Neural progenitor cell (in vitro differentiated cells): ENCODE measurements at regions not wholly inside any gene's neighbourhood (a gene's known extent, or its start where the extent isn't known, plus 50 kb on each side); places are given as distances from the start of the nearest gene placed in this dataset.

Experiments used
- EZH2 ChIP-seq: fragments of 200-600 bp; sonication (generic); IDR thresholded peaks from 2 replicates; pipeline ENCODE4 v1.6.1; 2017; ENCODE audit warnings: antibody characterized with exemption, mild to moderate bottlenecking, moderate library complexity
- EZH2phosphoT487 ChIP-seq: fragments of 200-600 bp; sonication (generic); IDR thresholded peaks from 2 replicates; pipeline ENCODE4 v1.6.1; 2017; ENCODE audit warnings: antibody characterized with exemption
- TF ChIP-seq, protein P1 (sequence below): fragments of 200-600 bp; sonication (generic); IDR thresholded peaks from 2 replicates; pipeline ENCODE4 v1.5.1; 2017; ENCODE audit warnings: antibody characterized with exemption, mild to moderate bottlenecking

DNA sequence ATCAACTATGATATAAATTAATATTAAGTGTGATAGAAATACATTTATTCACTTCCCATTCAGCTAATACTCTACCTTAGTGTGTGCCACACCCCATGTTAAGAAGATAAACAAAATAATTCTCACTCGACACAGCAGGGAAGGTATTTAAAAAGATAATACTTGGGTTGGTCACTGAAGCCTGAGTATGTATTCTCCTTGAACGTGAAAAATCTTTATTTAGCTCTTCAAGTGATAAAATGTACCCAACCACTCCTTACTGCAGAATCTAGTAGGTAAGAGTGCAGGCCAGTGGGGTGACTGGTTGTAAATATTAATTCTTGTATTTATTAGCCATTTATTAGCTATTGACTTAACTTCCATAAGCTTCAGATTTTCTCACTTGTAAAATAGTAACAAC lies 372.7 kb upstream of the THBS1 start:
- TF ChIP-seq, protein P1, sequence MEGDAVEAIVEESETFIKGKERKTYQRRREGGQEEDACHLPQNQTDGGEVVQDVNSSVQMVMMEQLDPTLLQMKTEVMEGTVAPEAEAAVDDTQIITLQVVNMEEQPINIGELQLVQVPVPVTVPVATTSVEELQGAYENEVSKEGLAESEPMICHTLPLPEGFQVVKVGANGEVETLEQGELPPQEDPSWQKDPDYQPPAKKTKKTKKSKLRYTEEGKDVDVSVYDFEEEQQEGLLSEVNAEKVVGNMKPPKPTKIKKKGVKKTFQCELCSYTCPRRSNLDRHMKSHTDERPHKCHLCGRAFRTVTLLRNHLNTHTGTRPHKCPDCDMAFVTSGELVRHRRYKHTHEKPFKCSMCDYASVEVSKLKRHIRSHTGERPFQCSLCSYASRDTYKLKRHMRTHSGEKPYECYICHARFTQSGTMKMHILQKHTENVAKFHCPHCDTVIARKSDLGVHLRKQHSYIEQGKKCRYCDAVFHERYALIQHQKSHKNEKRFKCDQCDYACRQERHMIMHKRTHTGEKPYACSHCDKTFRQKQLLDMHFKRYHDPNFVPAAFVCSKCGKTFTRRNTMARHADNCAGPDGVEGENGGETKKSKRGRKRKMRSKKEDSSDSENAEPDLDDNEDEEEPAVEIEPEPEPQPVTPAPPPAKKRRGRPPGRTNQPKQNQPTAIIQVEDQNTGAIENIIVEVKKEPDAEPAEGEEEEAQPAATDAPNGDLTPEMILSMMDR, result no peak
- no peak for TF ChIP-seq EZH2
- no peak for TF ChIP-seq EZH2phosphoT487
